H9 (cell line): ENCODE measurements at regions not wholly inside any gene's neighbourhood (a gene's known extent, or its start where the extent isn't known, plus 50 kb on each side); places are given as distances from the start of the nearest gene placed in this dataset.

Experiments
- DNase-seq: peaks from one replicate; pipeline ENCODE4 v3.0.0-alpha.2; 2017
- H2AFZ ChIP-seq: one replicate; pipeline ENCODE4 v1.6.1; 2013; ENCODE audit warnings: mild to moderate bottlenecking, low read length, control low read depth, moderate library complexity
- H2AK5ac ChIP-seq: 2 replicates; pipeline ENCODE4 v1.6.1; 2013; ENCODE audit warnings: low read length, control low read depth, mixed read lengths; ENCODE audit not compliant: insufficient read length
- H2BK120ac ChIP-seq: one replicate; pipeline ENCODE4 v1.6.1; 2013; ENCODE audit warnings: low read depth, mild to moderate bottlenecking, low read length, control low read depth, inconsistent platforms; ENCODE audit not compliant: poor library complexity, severe bottlenecking
- H2BK12ac ChIP-seq: 2 replicates; pipeline ENCODE4 v1.6.1; 2013; ENCODE audit warnings: low read length, control low read depth, mixed read lengths, low read depth; ENCODE audit not compliant: insufficient read length
- H2BK15ac ChIP-seq: 2 replicates; pipeline ENCODE4 v1.6.1; 2013; ENCODE audit warnings: low read depth, low read length, control low read depth
- H2BK20ac ChIP-seq: one replicate; pipeline ENCODE4 v1.6.1; 2013; ENCODE audit warnings: low read depth, mild to moderate bottlenecking, low read length, control low read depth, inconsistent platforms; ENCODE audit not compliant: poor library complexity, severe bottlenecking
- H2BK5ac ChIP-seq: 2 replicates; pipeline ENCODE4 v1.6.1; 2013; ENCODE audit warnings: low read length, control low read depth, mixed read lengths; ENCODE audit not compliant: insufficient read length
- H3K14ac ChIP-seq: 2 replicates; pipeline ENCODE4 v1.6.1; 2013; ENCODE audit warnings: low read length, control low read depth; ENCODE audit not compliant: insufficient read depth
- H3K18ac ChIP-seq: 2 replicates; pipeline ENCODE4 v1.6.1; 2013; ENCODE audit warnings: low read depth, mild to moderate bottlenecking, mixed read lengths, low read length, control low read depth; ENCODE audit not compliant: insufficient read length
- H3K23ac ChIP-seq: 2 replicates; pipeline ENCODE4 v1.6.1; 2013; ENCODE audit warnings: low read length, control low read depth, mixed read lengths, low read depth; ENCODE audit not compliant: insufficient read length
- H3K23me2 ChIP-seq: 2 replicates; pipeline ENCODE4 v1.6.1; 2013; ENCODE audit warnings: low read depth, mild to moderate bottlenecking, mixed read lengths, low read length, control low read depth; ENCODE audit not compliant: insufficient read length, poor library complexity, severe bottlenecking
- H3K27ac ChIP-seq: 2 replicates; pipeline ENCODE4 v1.5.1; 2013; ENCODE audit warnings: low read length, control low read depth, mixed read lengths, low read depth; ENCODE audit not compliant: insufficient read length
- H3K27me3 ChIP-seq: 2 replicates; pipeline ENCODE4 v1.6.1; 2013; ENCODE audit warnings: low read length, control low read depth, inconsistent platforms; ENCODE audit not compliant: insufficient read depth
- H3K4ac ChIP-seq: 2 replicates; pipeline ENCODE4 v1.6.1; 2013; ENCODE audit warnings: low read depth, mild to moderate bottlenecking, control low read depth, inconsistent platforms, low read length, moderate library complexity
- H3K4me1 ChIP-seq: 2 replicates; pipeline ENCODE4 v1.6.1; 2013; ENCODE audit warnings: low read length, control low read depth, inconsistent platforms; ENCODE audit not compliant: insufficient read depth
- H3K4me2 ChIP-seq: 2 replicates; pipeline ENCODE4 v1.6.1; 2013; ENCODE audit warnings: low read length, control low read depth, mixed read lengths; ENCODE audit not compliant: insufficient read length, insufficient read depth
- H3K56ac ChIP-seq: 2 replicates; pipeline ENCODE4 v1.6.1; 2013; ENCODE audit warnings: low read depth, mild to moderate bottlenecking, mixed read lengths, low read length, control low read depth; ENCODE audit not compliant: insufficient read length
- H3K79me1 ChIP-seq: 2 replicates; pipeline ENCODE4 v1.6.1; 2013; ENCODE audit warnings: low read depth, mild to moderate bottlenecking, moderate library complexity, low read length, control low read depth, inconsistent platforms; ENCODE audit not compliant: insufficient read depth, poor library complexity, severe bottlenecking
- H3K79me2 ChIP-seq: 2 replicates; pipeline ENCODE4 v1.6.1; 2013; ENCODE audit warnings: low read length, control low read depth, inconsistent platforms; ENCODE audit not compliant: insufficient read depth
- H3K9ac ChIP-seq: 2 replicates; pipeline ENCODE4 v1.6.1; 2013; ENCODE audit warnings: low read length, control low read depth, mixed read lengths; ENCODE audit not compliant: insufficient read length; ENCODE audit errors: extremely low read depth
- H3K9me3 ChIP-seq: one replicate; pipeline ENCODE4 v1.6.1; 2013; ENCODE audit warnings: low read depth, low read length, inconsistent platforms; ENCODE audit not compliant: control insufficient read depth
- H3T11ph ChIP-seq: one replicate; pipeline ENCODE4 v1.6.1; 2013; ENCODE audit warnings: mild to moderate bottlenecking, low read length, control low read depth, inconsistent platforms
- H4K20me1 ChIP-seq: one replicate; pipeline ENCODE4 v1.6.1; 2013; ENCODE audit not compliant: control insufficient read depth, insufficient read length, insufficient read depth
- H4K5ac ChIP-seq: 2 replicates; pipeline ENCODE4 v1.6.1; 2013; ENCODE audit warnings: low read depth, mild to moderate bottlenecking, mixed read lengths, low read length, control low read depth; ENCODE audit not compliant: insufficient read length
- H4K8ac ChIP-seq: replicated peaks from 2 replicates; pipeline ENCODE4 v1.6.1; 2013; ENCODE audit warnings: low read length, control low read depth, mixed read lengths, low read depth; ENCODE audit not compliant: insufficient read length
- H4K91ac ChIP-seq: 2 replicates; pipeline ENCODE4 v1.6.1; 2013; ENCODE audit warnings: low read depth, mild to moderate bottlenecking, moderate library complexity, mixed read lengths, low read length, control low read depth; ENCODE audit not compliant: insufficient read length
- H3K27ac Mint-ChIP-seq, 3 experiments: 2 replicates in 2 of 3; 3 replicates in 1 of 3; pipeline ENCODE4 v1.8.0; 2020 to 2021; ENCODE audit warnings: mixed read lengths in 3 of 3, mild to moderate bottlenecking in 1 of 3, moderate library complexity in 1 of 3
- H3K27me3 Mint-ChIP-seq: 2 replicates; pipeline ENCODE4 v1.8.0; 2021; ENCODE audit warnings: low read depth, mild to moderate bottlenecking, moderate library complexity, mixed read lengths
- H3K36me3 Mint-ChIP-seq, 3 experiments: 2 replicates in 2 of 3; 3 replicates in 1 of 3; pipeline ENCODE4 v1.8.0; 2020 to 2021; ENCODE audit warnings: low read depth in 3 of 3, mixed read lengths in 3 of 3; ENCODE audit not compliant: insufficient read depth in 1 of 3
- H3K4me1 Mint-ChIP-seq, 2 experiments: 2 replicates each; pipeline ENCODE4 v1.8.0; 2020; ENCODE audit warnings: mixed read lengths in 2 of 2
- H3K4me3 Mint-ChIP-seq, 2 experiments: 2 replicates in 1 of 2; 3 replicates in 1 of 2; pipeline ENCODE4 v1.8.0; 2020 to 2021; ENCODE audit warnings: mild to moderate bottlenecking in 2 of 2, mixed read lengths in 2 of 2, moderate library complexity in 1 of 2
- H3K9me3 Mint-ChIP-seq, 2 experiments: 2 replicates in 1 of 2; 3 replicates in 1 of 2; pipeline ENCODE4 v1.8.0; 2020; ENCODE audit warnings: mild to moderate bottlenecking in 2 of 2, mixed read lengths in 2 of 2, moderate library complexity in 1 of 2
- WGBS: extraction: QIAGEN DNeasy Blood & Tissue Kit; methylation state at CpG from one replicate; pipeline ENCODE4 v1.1.7; 2013; ENCODE audit warnings: missing lambda C conversion rate, low lambda C conversion rate, mixed read lengths; ENCODE audit not compliant: insufficient read length; ENCODE audit errors: extremely low coverage; 5-methylcytosine and 5-hydroxymethylcytosine counted together
- TF ChIP-seq, protein P1 (sequence below): fragments of 200-600 bp; sonication (generic); conservative IDR thresholded peaks from 3 replicates; pipeline ENCODE4 v1.8.0; 2021; ENCODE audit warnings: antibody characterized with exemption, mild to moderate bottlenecking

DNA sequence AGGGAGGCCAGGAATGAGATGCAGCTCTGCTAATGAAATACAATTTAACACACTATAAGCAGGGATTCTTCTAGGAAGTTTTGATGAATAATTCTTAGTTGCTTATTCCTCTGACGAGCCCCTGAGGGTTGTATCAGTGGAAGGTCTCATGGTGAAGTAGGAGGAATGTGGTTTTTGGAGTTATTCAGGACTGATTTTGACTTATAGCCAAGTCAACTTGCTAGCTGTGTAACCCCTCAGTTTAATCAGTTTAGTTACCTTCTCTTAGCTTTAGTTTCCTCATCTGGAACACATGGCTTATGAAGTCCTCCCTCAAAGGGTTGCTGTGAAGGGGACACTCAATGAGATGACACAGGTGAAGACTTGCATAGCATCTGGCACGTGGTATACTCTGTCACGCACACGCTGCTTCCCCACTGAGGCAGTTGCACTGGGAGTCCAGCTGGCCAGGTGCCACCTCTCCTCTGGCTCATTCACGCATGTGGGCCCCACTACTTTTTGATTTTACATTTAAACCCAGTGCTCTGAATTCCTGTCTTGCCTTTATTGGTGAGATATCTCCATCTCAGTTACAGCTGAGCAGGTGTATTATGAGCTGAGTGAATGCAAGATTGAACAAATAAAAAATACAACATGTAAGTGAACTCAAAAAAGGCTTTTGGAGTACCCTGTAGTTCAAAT lies 415.0 kb downstream of the ARHGEF28 start:
- no peaks in the 10 kb centered on the region for H3K27me3 Mint-ChIP-seq
- Histone ChIP-seq H2AK5ac (no peak overlapping the region), H3K18ac (no peak overlapping the region), H4K5ac (no peak overlapping the region), H3K23ac (no peak overlapping the region), H3K4me1 (no peaks in the 10 kb centered on the region), H2BK12ac (no peak overlapping the region), H3K79me2 (no peaks in the 10 kb centered on the region), H2BK120ac (no peak overlapping the region), H3K4me2 (no peak overlapping the region), H3K14ac (no peak overlapping the region), H3K27me3 (no peaks in the 10 kb centered on the region), H4K8ac (no peak overlapping the region), H3K9ac (no peak overlapping the region), H3K4ac (no peak overlapping the region), H3K9me3 (no peaks in the 10 kb centered on the region), H2AFZ (no peak overlapping the region), H4K91ac (no peak overlapping the region), H2BK20ac (no peak overlapping the region), H3K56ac (no peak overlapping the region), H3K79me1 (no peaks in the 10 kb centered on the region), H3T11ph (no peak overlapping the region), H3K23me2 (no peaks in the 10 kb centered on the region), H2BK15ac (no peak overlapping the region), H3K27ac (no peak overlapping the region), H4K20me1 (no peaks in the 10 kb centered on the region), H2BK5ac (no peak overlapping the region)
- no peak for DNase-seq
- no peak overlapping the region for H3K4me3 Mint-ChIP-seq
- H3K27ac Mint-ChIP-seq: no peak overlapping the region
- TF ChIP-seq, protein P1, sequence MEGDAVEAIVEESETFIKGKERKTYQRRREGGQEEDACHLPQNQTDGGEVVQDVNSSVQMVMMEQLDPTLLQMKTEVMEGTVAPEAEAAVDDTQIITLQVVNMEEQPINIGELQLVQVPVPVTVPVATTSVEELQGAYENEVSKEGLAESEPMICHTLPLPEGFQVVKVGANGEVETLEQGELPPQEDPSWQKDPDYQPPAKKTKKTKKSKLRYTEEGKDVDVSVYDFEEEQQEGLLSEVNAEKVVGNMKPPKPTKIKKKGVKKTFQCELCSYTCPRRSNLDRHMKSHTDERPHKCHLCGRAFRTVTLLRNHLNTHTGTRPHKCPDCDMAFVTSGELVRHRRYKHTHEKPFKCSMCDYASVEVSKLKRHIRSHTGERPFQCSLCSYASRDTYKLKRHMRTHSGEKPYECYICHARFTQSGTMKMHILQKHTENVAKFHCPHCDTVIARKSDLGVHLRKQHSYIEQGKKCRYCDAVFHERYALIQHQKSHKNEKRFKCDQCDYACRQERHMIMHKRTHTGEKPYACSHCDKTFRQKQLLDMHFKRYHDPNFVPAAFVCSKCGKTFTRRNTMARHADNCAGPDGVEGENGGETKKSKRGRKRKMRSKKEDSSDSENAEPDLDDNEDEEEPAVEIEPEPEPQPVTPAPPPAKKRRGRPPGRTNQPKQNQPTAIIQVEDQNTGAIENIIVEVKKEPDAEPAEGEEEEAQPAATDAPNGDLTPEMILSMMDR: no peak
- no peaks in the 10 kb centered on the region for H3K36me3 Mint-ChIP-seq
- H3K4me1 Mint-ChIP-seq: peaks cover 8% of the 10 kb centered on the region in 2 experiments
- no CpG with 5 or more reads among the region's 5 CpGs for WGBS
- peaks cover 0 to 3% of the 10 kb centered on the region in 2 experiments; a peak in 1 of 5 replicates for H3K9me3 Mint-ChIP-seq
